K562 (cell line): ENCODE measurements at regions not wholly inside any gene's neighbourhood (a gene's known extent, or its start where the extent isn't known, plus 50 kb on each side); places are given as distances from the start of the nearest gene placed in this dataset.

Experiments used
- ATAC-seq: fragments of 200-7000 bp; cut with Tn5 transposase; 3 replicates; pipeline ENCODE4 v1.9.1; 2020; ENCODE audit warnings: moderate library complexity
- BruUV-seq: library from RNA; stranded (reverse); fragments of 400-500 nt; replicated peaks from 2 replicates; lab custom pipeline; 2021; lab: Mats Ljungman, UMichigan
- CTCF ChIA-PET: fragments of 300-600 bp; formaldehyde crosslinking; extraction: SDS; loops from one replicate; lab custom pipeline; 2021; ENCODE audit warnings: low intra/inter-chr PET ratio; lab: Yijun Ruan, JAX
- POLR2A ChIA-PET: fragments of 300-600, 350-650 bp; sonication (Branson Sonifier 250); formaldehyde crosslinking; extraction: SDS; loops from one replicate; lab custom pipeline; 2021; ENCODE audit warnings: antibody characterized with exemption, inconsistent platforms; lab: Yijun Ruan, JAX
- DNase-seq, 4 experiments: peaks; one replicate each; pipeline versions ENCODE4 v3.0.0 to v3.0.0-alpha.2; 2011 to 2018; ENCODE audit warnings: low spot score in 3 of 4, mixed read lengths in 3 of 4; ENCODE audit errors: extremely low read depth in 1 of 4
- FAIRE-seq: peaks from 2 replicates; lab custom pipeline; 2011; peaks lifted over from hg19 to GRCh38; lab: Jason Lieb, UNC
- H2AFZ ChIP-seq: 2 replicates; pipeline ENCODE4 v1.6.0; 2011; ENCODE audit warnings: low read depth, low read length, control low read depth, inconsistent platforms
- H3K27ac ChIP-seq: fragments of 200-600 bp; 3 replicates; pipeline ENCODE4 v1.8.0; 2011; ENCODE audit warnings: low read depth, mild to moderate bottlenecking, control low read depth, inconsistent platforms, low read length, moderate library complexity, mixed read lengths; ENCODE audit errors: extremely low read depth
- H3K27me3 ChIP-seq, 2 experiments: fragments of 300-600 bp in 1 of 2; 2 replicates in 1 of 2; 3 replicates in 1 of 2; pipeline versions ENCODE4 v1.6.0 to v1.8.0; 2011; ENCODE audit warnings: inconsistent platforms in 2 of 2, low read length in 2 of 2, mild to moderate bottlenecking in 1 of 2, mixed read lengths in 1 of 2, moderate library complexity in 1 of 2; ENCODE audit not compliant: control insufficient read depth in 2 of 2, insufficient read depth in 2 of 2
- H3K36me3 ChIP-seq: fragments of 300-600 bp; 3 replicates; pipeline ENCODE4 v1.8.0; 2011; ENCODE audit warnings: mild to moderate bottlenecking, low read length, inconsistent platforms; ENCODE audit not compliant: control insufficient read depth, insufficient read depth
- H3K4me1 ChIP-seq, 2 experiments: fragments of 200-600 bp in 1 of 2; replicated peaks in 1 of 2; 2 replicates in 1 of 2; 3 replicates in 1 of 2; pipeline versions ENCODE4 v1.5.1 to v1.8.0; 2011; ENCODE audit warnings: inconsistent platforms in 2 of 2, low read length in 2 of 2, mild to moderate bottlenecking in 1 of 2, mixed read lengths in 1 of 2, moderate library complexity in 1 of 2; ENCODE audit not compliant: control insufficient read depth in 2 of 2, insufficient read depth in 2 of 2
- H3K4me2 ChIP-seq: 2 replicates; pipeline ENCODE4 v1.6.1; 2011; ENCODE audit warnings: low read length, control low read depth, inconsistent platforms, mixed read lengths; ENCODE audit not compliant: insufficient read depth
- H3K4me3 ChIP-seq: fragments of 200-600 bp; sonication (generic), shearing (Covaris generic); 2 replicates; pipeline ENCODE4 v1.5.1; 2016; ENCODE audit warnings: control low read depth, inconsistent platforms
- H3K79me2 ChIP-seq: fragments of 200-600 bp; 3 replicates; pipeline ENCODE4 v1.8.0; 2011; ENCODE audit warnings: low read length, inconsistent platforms; ENCODE audit not compliant: control insufficient read depth, insufficient read depth
- H3K9ac ChIP-seq, 2 experiments: 2 replicates each; pipeline versions ENCODE4 v1.6.0 to v1.6.1; 2011; ENCODE audit warnings: low read depth in 2 of 2, low read length in 2 of 2, control low read depth in 1 of 2, inconsistent platforms in 1 of 2, mild to moderate bottlenecking in 1 of 2, mixed read lengths in 1 of 2; ENCODE audit not compliant: insufficient read depth in 1 of 2
- H3K9me1 ChIP-seq: one replicate; pipeline ENCODE4 v1.6.0; 2011; ENCODE audit warnings: inconsistent platforms, mild to moderate bottlenecking, low read length, moderate library complexity; ENCODE audit not compliant: control insufficient read depth, insufficient read depth
- H3K9me3 ChIP-seq: replicated peaks from 2 replicates; pipeline ENCODE4 v1.5.1; 2011; ENCODE audit warnings: low read depth, low read length, inconsistent platforms; ENCODE audit not compliant: control insufficient read depth, insufficient read depth
- H4K20me1 ChIP-seq: replicated peaks from 2 replicates; pipeline ENCODE4 v1.6.1; 2011; ENCODE audit warnings: low read length, inconsistent platforms, mixed read lengths; ENCODE audit not compliant: control insufficient read depth, insufficient read depth
- ILF3 ChIP-seq: fragments of 450-650 bp; IDR thresholded peaks from 2 replicates; pipeline ENCODE4 v1.6.1; 2018; ENCODE audit warnings: antibody characterized with exemption, mild to moderate bottlenecking, moderate library complexity, borderline replicate concordance
- NCOR1 ChIP-seq: fragments of 450-650 bp; IDR thresholded peaks from 2 replicates; pipeline ENCODE4 v1.6.1; 2016; ENCODE audit warnings: mild to moderate bottlenecking, moderate library complexity
- NFE2L1 ChIP-seq: fragments of 450-650 bp; IDR thresholded peaks from 2 replicates; pipeline ENCODE4 v1.6.1; 2016; ENCODE audit warnings: missing genetic modification characterization, low read depth, mild to moderate bottlenecking, missing compliant biosample characterization, moderate library complexity, borderline replicate concordance
- PCBP2 ChIP-seq: fragments of 200-400 bp; formaldehyde crosslinking; IDR thresholded peaks from 2 replicates; pipeline ENCODE4 v1.6.1; 2018; ENCODE audit warnings: low read length, low read depth, mild to moderate bottlenecking, moderate library complexity; ENCODE audit not compliant: poor library complexity, severe bottlenecking
- PML ChIP-seq: IDR thresholded peaks from 2 replicates; pipeline ENCODE4 v1.6.1; 2012; ENCODE audit warnings: low read length, inconsistent platforms
- POLR2A ChIP-seq: fragments of 450-650 bp; conservative IDR thresholded peaks from 2 replicates; pipeline ENCODE4 v1.6.1; 2016
- RUNX1 ChIP-seq: sonication (generic); IDR thresholded peaks from 2 replicates; pipeline ENCODE4 v1.6.1; 2016; ENCODE audit warnings: antibody characterized with exemption, low read depth
- SMAD3 ChIP-seq: fragments of 450-650 bp; formaldehyde crosslinking; conservative IDR thresholded peaks from 2 replicates; pipeline ENCODE4 v1.4.0; 2020; ENCODE audit warnings: mild to moderate bottlenecking
- SMC3 ChIP-seq: conservative IDR thresholded peaks from 2 replicates; pipeline ENCODE4 v1.6.1; 2011; ENCODE audit warnings: low read depth, low read length, improper control_type of control experiment; ENCODE audit not compliant: insufficient read depth
- SNRNP70 ChIP-seq: fragments of 200-400 bp; formaldehyde crosslinking; optimal IDR thresholded peaks from 2 replicates; pipeline ENCODE3; 2017; ENCODE audit warnings: low read depth, low read length
- SP1 ChIP-seq: sonication (generic); formaldehyde crosslinking; IDR thresholded peaks from 2 replicates; pipeline ENCODE4 v1.8.1; 2022; ENCODE audit warnings: mild to moderate bottlenecking, missing genetic modification reagents
- ZBED1 ChIP-seq: IDR thresholded peaks from 2 replicates; pipeline ENCODE4 v1.6.1; 2014
- ZBTB8A ChIP-seq: fragments of 450-650 bp; IDR thresholded peaks from 2 replicates; pipeline ENCODE4 v1.6.1; 2018; ENCODE audit warnings: mild to moderate bottlenecking, moderate library complexity; ENCODE audit not compliant: partially characterized antibody
- ZKSCAN1 ChIP-seq: fragments of 150-350 bp; IDR thresholded peaks from 2 replicates; pipeline ENCODE4 v1.6.1; 2016; ENCODE audit warnings: low read depth, low read length
- ZNF589 ChIP-seq: fragments of 200-800 bp; sonication (Bioruptor generic); IDR thresholded peaks from 2 replicates; pipeline ENCODE4 v1.6.1; 2016; ENCODE audit warnings: low read depth, missing genetic modification characterization, missing compliant biosample characterization
- ZNF766 ChIP-seq: fragments of 200-800 bp; sonication (Bioruptor generic); conservative IDR thresholded peaks from 2 replicates; pipeline ENCODE4 v1.6.1; 2016; ENCODE audit warnings: missing genetic modification characterization, missing compliant biosample characterization
- ZSCAN29 ChIP-seq: fragments of 450-650 bp; IDR thresholded peaks from 2 replicates; pipeline ENCODE4 v1.6.1; 2017
- WGBS: fragments of 100-300 bp; shearing (Covaris generic); methylation state at CpG from one replicate; pipeline ENCODE4 v1.1.6; 2016; ENCODE audit warnings: low coverage, mixed read lengths; ENCODE audit not compliant: insufficient coverage; ENCODE audit errors: missing lambda C conversion rate; 5-methylcytosine and 5-hydroxymethylcytosine counted together
- in situ Hi-C: fragments of 300-500 bp; cut with MboI; formaldehyde crosslinking; loops from 4 replicates; pipeline ENCODE4 v1.15.0; 2018; ENCODE audit warnings: inconsistent platforms, mixed read lengths
- intact Hi-C: fragments of 100-400 bp; cut with micrococcal nuclease; formaldehyde crosslinking; loops from 2 replicates; pipeline ENCODE4 v1.14.2; 2022
- TF ChIP-seq, protein P1 (sequence below): fragments of 250-450 bp; sonication (Bioruptor Pico); IDR thresholded peaks from 2 replicates; pipeline ENCODE4 v1.5.0; 2020; ENCODE audit warnings: mild to moderate bottlenecking
- TF ChIP-seq, protein P2 (sequence below): IDR thresholded peaks from 3 replicates; pipeline ENCODE4 v1.6.1; 2011; ENCODE audit warnings: borderline replicate concordance, mild to moderate bottlenecking, moderate library complexity; ENCODE audit not compliant: insufficient read length; ENCODE audit errors: extremely low read depth
- TF ChIP-seq, protein P3 (sequence below), 2 experiments: fragments of 200-800 bp in 1 of 2; sonication (Bioruptor generic) in 1 of 2; sonication (generic) in 1 of 2; formaldehyde crosslinking in 1 of 2; IDR thresholded peaks in 1 of 2; conservative IDR thresholded peaks in 1 of 2; 2 replicates each; pipeline versions ENCODE4 v1.5.0 to v1.6.1; 2016 to 2020; ENCODE audit warnings: missing compliant biosample characterization in 1 of 2, missing genetic modification characterization in 1 of 2, missing genetic modification reagents in 1 of 2

DNA sequence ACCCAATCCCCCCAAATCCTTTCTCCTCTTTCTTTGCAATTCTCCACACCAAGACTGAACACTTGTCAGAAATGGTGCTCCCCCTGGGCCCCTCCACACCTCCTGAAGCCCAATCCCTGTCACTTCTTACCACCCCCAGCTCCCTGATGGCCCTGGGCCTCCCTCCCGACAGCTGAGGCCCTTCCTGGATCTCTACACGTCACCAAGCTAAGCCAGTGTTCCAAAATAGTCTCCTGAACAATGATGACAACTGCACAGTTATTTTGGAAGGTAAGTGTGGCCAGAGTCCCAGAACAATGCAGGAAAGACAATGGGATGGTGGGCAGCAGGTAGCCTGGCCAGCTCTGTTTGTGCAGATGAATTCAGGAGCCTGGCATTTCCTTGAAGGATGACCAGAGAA lies 63.7 kb upstream of the PRSS3 start:
- in situ Hi-C loops (no loop called here), intact Hi-C loops (loop anchor here (10.0 kb wide), 1 partner anchor 193 kb away; no protein-coding TSS in a partner anchor)
- H3K27ac ChIP-seq, result no peak overlapping the region
- no peak overlapping the region for H2AFZ ChIP-seq
- CTCF ChIA-PET, result no interaction called here
- H3K27me3 ChIP-seq, result no peaks in the 10 kb centered on the region
- DNase-seq (no peak), ATAC-seq (no peak), FAIRE-seq (no peak)
- H3K9me1 ChIP-seq, result no peaks in the 10 kb centered on the region
- H3K9me3 ChIP-seq, result no peaks in the 10 kb centered on the region
- BruUV-seq, result no TSS peak
- POLR2A ChIA-PET, result interaction anchor here (0.6 kb wide), 1 partner anchor 64 kb away, joined by 3 read pairs; no protein-coding TSS in a partner anchor
- 15% methylated on average over 2 of the region's 2 CpGs for WGBS
- H3K4me3 ChIP-seq, result no peak overlapping the region
- H3K4me2 ChIP-seq, result no peak overlapping the region
- TF ChIP-seq, protein P1, sequence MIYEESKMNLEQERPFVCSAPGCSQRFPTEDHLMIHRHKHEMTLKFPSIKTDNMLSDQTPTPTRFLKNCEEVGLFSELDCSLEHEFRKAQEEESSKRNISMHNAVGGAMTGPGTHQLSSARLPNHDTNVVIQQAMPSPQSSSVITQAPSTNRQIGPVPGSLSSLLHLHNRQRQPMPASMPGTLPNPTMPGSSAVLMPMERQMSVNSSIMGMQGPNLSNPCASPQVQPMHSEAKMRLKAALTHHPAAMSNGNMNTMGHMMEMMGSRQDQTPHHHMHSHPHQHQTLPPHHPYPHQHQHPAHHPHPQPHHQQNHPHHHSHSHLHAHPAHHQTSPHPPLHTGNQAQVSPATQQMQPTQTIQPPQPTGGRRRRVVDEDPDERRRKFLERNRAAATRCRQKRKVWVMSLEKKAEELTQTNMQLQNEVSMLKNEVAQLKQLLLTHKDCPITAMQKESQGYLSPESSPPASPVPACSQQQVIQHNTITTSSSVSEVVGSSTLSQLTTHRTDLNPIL (CRISPR knock-in tag), result no peak
- TF ChIP-seq SMC3 (no peak), ILF3 (no peak), NCOR1 (no peak), SNRNP70 (no peak), PCBP2 (no peak), ZBTB8A (no peak), SMAD3 (CRISPR knock-in tag) (no peak), ZSCAN29 (no peak), NFE2L1 (tag) (no peak), SP1 (no peak), ZNF589 (no peak), ZBED1 (no peak), ZKSCAN1 (no peak), RUNX1 (no peak), ZNF766 (CRISPR knock-in tag) (no peak), PML (no peak), POLR2A (no peak)
- TF ChIP-seq, protein P2, sequence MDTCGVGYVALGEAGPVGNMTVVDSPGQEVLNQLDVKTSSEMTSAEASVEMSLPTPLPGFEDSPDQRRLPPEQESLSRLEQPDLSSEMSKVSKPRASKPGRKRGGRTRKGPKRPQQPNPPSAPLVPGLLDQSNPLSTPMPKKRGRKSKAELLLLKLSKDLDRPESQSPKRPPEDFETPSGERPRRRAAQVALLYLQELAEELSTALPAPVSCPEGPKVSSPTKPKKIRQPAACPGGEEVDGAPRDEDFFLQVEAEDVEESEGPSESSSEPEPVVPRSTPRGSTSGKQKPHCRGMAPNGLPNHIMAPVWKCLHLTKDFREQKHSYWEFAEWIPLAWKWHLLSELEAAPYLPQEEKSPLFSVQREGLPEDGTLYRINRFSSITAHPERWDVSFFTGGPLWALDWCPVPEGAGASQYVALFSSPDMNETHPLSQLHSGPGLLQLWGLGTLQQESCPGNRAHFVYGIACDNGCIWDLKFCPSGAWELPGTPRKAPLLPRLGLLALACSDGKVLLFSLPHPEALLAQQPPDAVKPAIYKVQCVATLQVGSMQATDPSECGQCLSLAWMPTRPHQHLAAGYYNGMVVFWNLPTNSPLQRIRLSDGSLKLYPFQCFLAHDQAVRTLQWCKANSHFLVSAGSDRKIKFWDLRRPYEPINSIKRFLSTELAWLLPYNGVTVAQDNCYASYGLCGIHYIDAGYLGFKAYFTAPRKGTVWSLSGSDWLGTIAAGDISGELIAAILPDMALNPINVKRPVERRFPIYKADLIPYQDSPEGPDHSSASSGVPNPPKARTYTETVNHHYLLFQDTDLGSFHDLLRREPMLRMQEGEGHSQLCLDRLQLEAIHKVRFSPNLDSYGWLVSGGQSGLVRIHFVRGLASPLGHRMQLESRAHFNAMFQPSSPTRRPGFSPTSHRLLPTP, result no peak
- TF ChIP-seq, protein P3, sequence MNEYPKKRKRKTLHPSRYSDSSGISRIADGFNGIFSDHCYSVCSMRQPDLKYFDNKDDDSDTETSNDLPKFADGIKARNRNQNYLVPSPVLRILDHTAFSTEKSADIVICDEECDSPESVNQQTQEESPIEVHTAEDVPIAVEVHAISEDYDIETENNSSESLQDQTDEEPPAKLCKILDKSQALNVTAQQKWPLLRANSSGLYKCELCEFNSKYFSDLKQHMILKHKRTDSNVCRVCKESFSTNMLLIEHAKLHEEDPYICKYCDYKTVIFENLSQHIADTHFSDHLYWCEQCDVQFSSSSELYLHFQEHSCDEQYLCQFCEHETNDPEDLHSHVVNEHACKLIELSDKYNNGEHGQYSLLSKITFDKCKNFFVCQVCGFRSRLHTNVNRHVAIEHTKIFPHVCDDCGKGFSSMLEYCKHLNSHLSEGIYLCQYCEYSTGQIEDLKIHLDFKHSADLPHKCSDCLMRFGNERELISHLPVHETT (CRISPR knock-in tag; conservative IDR thresholded peaks at IDR 0.05 in 1 of 2, IDR thresholded peaks at IDR 0.05 in 1 of 2), result no peak
- no peaks in the 10 kb centered on the region for H4K20me1 ChIP-seq
- no peak overlapping the region for H3K9ac ChIP-seq
- no peaks in the 10 kb centered on the region for H3K36me3 ChIP-seq
- H3K4me1 ChIP-seq, result peaks cover 0 to 5% of the 10 kb centered on the region in 2 experiments; a peak in 2 of 5 replicates
- no peaks in the 10 kb centered on the region for H3K79me2 ChIP-seq
